IMR-90 (cell line): ENCODE measurements at regions not wholly inside any gene's neighbourhood (a gene's known extent, or its start where the extent isn't known, plus 50 kb on each side); places are given as distances from the start of the nearest gene placed in this dataset.

ENCODE experiments used
- ATAC-seq: fragments of 200-7000 bp; cut with Tn5 transposase; 2 replicates; pipeline ENCODE4 v1.9.1; 2020; ENCODE audit warnings: low read depth, mild to moderate bottlenecking, moderate library complexity
- BruUV-seq: library from RNA; stranded (reverse); fragments of 400-500 nt; replicated peaks from 2 replicates; lab custom pipeline; 2021; lab: Mats Ljungman, UMichigan
- CTCF ChIA-PET: fragments of 300-600 bp; formaldehyde crosslinking; extraction: SDS; loops from one replicate; lab custom pipeline; 2021; ENCODE audit warnings: antibody characterized with exemption; lab: Yijun Ruan, JAX
- POLR2A ChIA-PET: fragments of 300-600 bp; sonication (Branson Sonifier 250); formaldehyde crosslinking; loops from one replicate; lab custom pipeline; 2022; ENCODE audit warnings: antibody characterized with exemption; ENCODE audit not compliant: unreplicated experiment; lab: Charles Lee
- DNase-seq: peaks from one replicate; pipeline ENCODE4 v3.0.0; 2013
- H2AFZ ChIP-seq: replicated peaks from 2 replicates; pipeline ENCODE3; 2013; ENCODE audit warnings: low read length, mild to moderate bottlenecking; ENCODE audit not compliant: poor library complexity
- H2AK5ac ChIP-seq: 2 replicates; pipeline ENCODE4 v1.6.1; 2013; ENCODE audit warnings: low read depth, low read length, inconsistent platforms
- H2AK9ac ChIP-seq: replicated peaks from 2 replicates; pipeline ENCODE3; 2013; ENCODE audit warnings: mild to moderate bottlenecking, low read depth, low read length, moderate library complexity; ENCODE audit not compliant: poor library complexity
- H2BK120ac ChIP-seq: 2 replicates; pipeline ENCODE4 v1.6.1; 2013; ENCODE audit warnings: low read depth, low read length, inconsistent platforms
- H2BK15ac ChIP-seq: 3 replicates; pipeline ENCODE4 v1.6.1; 2013; ENCODE audit warnings: low read depth, low read length, inconsistent platforms
- H2BK20ac ChIP-seq: 2 replicates; pipeline ENCODE4 v1.6.1; 2013; ENCODE audit warnings: low read depth, mild to moderate bottlenecking, inconsistent platforms, low read length, moderate library complexity
- H2BK5ac ChIP-seq: 2 replicates; pipeline ENCODE4 v1.6.1; 2013; ENCODE audit warnings: mild to moderate bottlenecking, low read depth, low read length, inconsistent platforms; ENCODE audit not compliant: poor library complexity, severe bottlenecking
- H3K14ac ChIP-seq: replicated peaks from 2 replicates; pipeline ENCODE4 v1.6.1; 2013; ENCODE audit warnings: low read depth, low read length, inconsistent platforms
- H3K18ac ChIP-seq: 2 replicates; pipeline ENCODE4 v1.6.1; 2013; ENCODE audit warnings: low read depth, low read length, control low read depth
- H3K23ac ChIP-seq: 2 replicates; pipeline ENCODE4 v1.6.1; 2013; ENCODE audit warnings: low read depth, low read length, inconsistent platforms
- H3K27ac ChIP-seq: 2 replicates; pipeline ENCODE4 v1.5.1; 2013; ENCODE audit warnings: mild to moderate bottlenecking, control low read depth, low read length; ENCODE audit not compliant: insufficient read depth
- H3K27me3 ChIP-seq: 2 replicates; pipeline ENCODE4 v1.6.1; 2013; ENCODE audit warnings: low read length; ENCODE audit not compliant: control insufficient read depth, insufficient read depth
- H3K36me3 ChIP-seq: 2 replicates; pipeline ENCODE4 v1.6.1; 2013; ENCODE audit warnings: low read length, mixed read lengths; ENCODE audit not compliant: control insufficient read depth, insufficient read depth
- H3K4ac ChIP-seq: 2 replicates; pipeline ENCODE4 v1.6.1; 2013; ENCODE audit warnings: low read depth, low read length, inconsistent platforms
- H3K4me1 ChIP-seq: 2 replicates; pipeline ENCODE4 v1.6.1; 2013; ENCODE audit warnings: low read length, mixed read lengths; ENCODE audit not compliant: control insufficient read depth, insufficient read depth
- H3K4me2 ChIP-seq: 2 replicates; pipeline ENCODE4 v1.6.1; 2013; ENCODE audit warnings: low read depth, mild to moderate bottlenecking, control low read depth, low read length, moderate library complexity
- H3K4me3 ChIP-seq: 2 replicates; pipeline ENCODE4 v1.5.1; 2013; ENCODE audit warnings: low read depth, mild to moderate bottlenecking, control low read depth, low read length, moderate library complexity; ENCODE audit not compliant: insufficient read depth
- H3K56ac ChIP-seq: 2 replicates; pipeline ENCODE4 v1.6.1; 2013; ENCODE audit warnings: low read length, inconsistent platforms; ENCODE audit not compliant: insufficient read depth; ENCODE audit errors: extremely low read depth
- H3K79me1 ChIP-seq, 2 experiments: 2 replicates each; pipeline ENCODE4 v1.6.1; 2013; ENCODE audit warnings: low read length in 2 of 2, inconsistent platforms in 1 of 2, low read depth in 1 of 2
- H3K9ac ChIP-seq: 2 replicates; pipeline ENCODE4 v1.6.1; 2013; ENCODE audit warnings: low read depth, low read length, control low read depth
- H3K9me1 ChIP-seq: 2 replicates; pipeline ENCODE4 v1.6.1; 2013; ENCODE audit warnings: low read length, inconsistent platforms; ENCODE audit not compliant: insufficient read depth
- H3K9me3 ChIP-seq: 2 replicates; pipeline ENCODE4 v1.6.1; 2013; ENCODE audit warnings: low read length; ENCODE audit not compliant: control insufficient read depth, insufficient read depth
- H4K20me1 ChIP-seq: 2 replicates; pipeline ENCODE4 v1.6.1; 2013; ENCODE audit warnings: low read length, inconsistent platforms; ENCODE audit not compliant: insufficient read depth
- H4K5ac ChIP-seq: 2 replicates; pipeline ENCODE4 v1.6.1; 2013; ENCODE audit warnings: mild to moderate bottlenecking, low read depth, low read length, control low read depth
- H4K8ac ChIP-seq, 2 experiments: 2 replicates each; pipeline ENCODE4 v1.6.1; 2013; ENCODE audit warnings: low read depth in 2 of 2, low read length in 2 of 2, control low read depth in 1 of 2, inconsistent platforms in 1 of 2
- H4K91ac ChIP-seq: 2 replicates; pipeline ENCODE4 v1.6.1; 2013; ENCODE audit warnings: low read depth, low read length, inconsistent platforms; ENCODE audit not compliant: insufficient read depth
- CEBPB ChIP-seq: IDR thresholded peaks from 2 replicates; pipeline ENCODE4 v1.6.1; 2012; ENCODE audit warnings: low read depth, low read length, improper control_type of control experiment
- CTCF ChIP-seq: conservative IDR thresholded peaks from 2 replicates; pipeline ENCODE4 v1.5.1; 2012; ENCODE audit warnings: mild to moderate bottlenecking, low read depth, low read length, improper control_type of control experiment
- ELK1 ChIP-seq: fragments of 150-350 bp; IDR thresholded peaks from 2 replicates; pipeline ENCODE4 v1.6.1; 2016; ENCODE audit warnings: low read depth, mild to moderate bottlenecking, low read length, moderate library complexity, borderline replicate concordance
- MAFK ChIP-seq: IDR thresholded peaks from 2 replicates; pipeline ENCODE4 v1.6.1; 2012; ENCODE audit warnings: low read depth, low read length, improper control_type of control experiment
- MAZ ChIP-seq: IDR thresholded peaks from 2 replicates; pipeline ENCODE4 v1.6.1; 2012; ENCODE audit warnings: low read depth, mild to moderate bottlenecking, low read length, improper control_type of control experiment, moderate library complexity, borderline replicate concordance
- MXI1 ChIP-seq: IDR thresholded peaks from 2 replicates; pipeline ENCODE4 v1.6.1; 2012; ENCODE audit warnings: low read depth, mild to moderate bottlenecking, low read length, moderate library complexity, borderline replicate concordance
- RAD21 ChIP-seq: IDR thresholded peaks from 2 replicates; pipeline ENCODE4 v1.6.1; 2012; ENCODE audit warnings: low read length, improper control_type of control experiment
- RCOR1 ChIP-seq: IDR thresholded peaks from 2 replicates; pipeline ENCODE4 v1.6.1; 2012; ENCODE audit warnings: mild to moderate bottlenecking, low read length, improper control_type of control experiment; ENCODE audit not compliant: insufficient replicate concordance
- RFX5 ChIP-seq: IDR thresholded peaks from 2 replicates; pipeline ENCODE4 v1.8.0; 2012; ENCODE audit warnings: low read depth, mild to moderate bottlenecking, low read length, moderate library complexity
- SMC3 ChIP-seq: fragments of 150-350 bp; IDR thresholded peaks from 2 replicates; pipeline ENCODE4 v1.6.1; 2016; ENCODE audit warnings: low read depth, mild to moderate bottlenecking, antibody characterized with exemption, low read length, moderate library complexity
- USF2 ChIP-seq: fragments of 150-350 bp; IDR thresholded peaks from 2 replicates; pipeline ENCODE4 v1.6.1; 2017; ENCODE audit warnings: mild to moderate bottlenecking, antibody characterized with exemption, low read length, low read depth
- WGBS, 2 experiments: methylation state at CpG; one replicate each; pipeline versions ENCODE4 v1.1.5 to v1.1.7; 2013; ENCODE audit warnings: missing lambda C conversion rate in 2 of 2; ENCODE audit not compliant: insufficient read length in 1 of 2; ENCODE audit errors: extremely low coverage in 2 of 2; 5-methylcytosine and 5-hydroxymethylcytosine counted together
- dilution Hi-C: fragments of 300-500 bp; cut with HindIII; formaldehyde crosslinking; loops from one replicate; pipeline ENCODE4 v1.14.3; 2018; ENCODE audit warnings: low sequenced_read_pairs; ENCODE audit not compliant: unreplicated experiment
- in situ Hi-C: fragments of 300-500 bp; cut with MboI; formaldehyde crosslinking; loops from 3 replicates; pipeline ENCODE4 v1.14.3; 2019; ENCODE audit warnings: low sequenced_read_pairs, inconsistent platforms, mixed read lengths
- intact Hi-C: fragments of 100-400 bp; cut with micrococcal nuclease; formaldehyde crosslinking; loops from 2 replicates; pipeline ENCODE4 v1.10.0; 2022

- BruUV-seq = no TSS peak
- no peak overlapping the region for H4K91ac ChIP-seq
Measured at GRCh38 chr6:18334251-18334650, 52.9 kb upstream of the RNF144B start.

More at GRCh38 chr6:18334251-18334650, 52.9 kb upstream of the RNF144B start:
- no peak overlapping the region for H3K14ac ChIP-seq
- H3K4me3 ChIP-seq = no peak overlapping the region
- no peak overlapping the region for H4K8ac ChIP-seq
- no peak overlapping the region for H2BK20ac ChIP-seq
- no peaks in the 10 kb centered on the region for H3K9me1 ChIP-seq
- no peak overlapping the region for H2AK9ac ChIP-seq
- no peak overlapping the region for H3K4me2 ChIP-seq
- no peak overlapping the region for H3K9ac ChIP-seq
- H3K56ac ChIP-seq = no peak overlapping the region
- TF ChIP-seq SMC3 (no peak), ELK1 (no peak), CTCF (no peak), RAD21 (no peak), RFX5 (no peak), MXI1 (no peak), MAFK (no peak), USF2 (no peak), RCOR1 (no peak), MAZ (no peak), CEBPB (no peak)
- no peak overlapping the region for H3K23ac ChIP-seq
- no peak overlapping the region for H2BK120ac ChIP-seq
- H4K5ac ChIP-seq = no peak overlapping the region
- H3K4me1 ChIP-seq = no peaks in the 10 kb centered on the region
- no peaks in the 10 kb centered on the region for H3K27me3 ChIP-seq
- H2AFZ ChIP-seq = no peak overlapping the region
- no peak overlapping the region for H3K27ac ChIP-seq
- no peak overlapping the region for H3K4ac ChIP-seq
- no peak for DNase-seq
- dilution Hi-C loops = no loop called here
- CTCF ChIA-PET = interaction anchor here (0.6 kb wide), 1 partner anchor 67 kb away, joined by 4 read pairs; no protein-coding TSS in a partner anchor
- ATAC-seq = no peak
- H2AK5ac ChIP-seq = no peak overlapping the region
- POLR2A ChIA-PET = no interaction called here
- no peaks in the 10 kb centered on the region for H4K20me1 ChIP-seq
- intact Hi-C loops = no loop called here
- no peaks in the 10 kb centered on the region for H3K9me3 ChIP-seq
- H2BK15ac ChIP-seq = no peak overlapping the region
- H3K79me1 ChIP-seq = no peaks in the 10 kb centered on the region
- H2BK5ac ChIP-seq = no peak overlapping the region
- in situ Hi-C loops = no loop called here
- no peaks in the 10 kb centered on the region for H3K36me3 ChIP-seq
- no CpG with 5 or more reads among the region's 2 CpGs for WGBS, 2 experiments
- no peak overlapping the region for H3K18ac ChIP-seq
